RPMI7951 (cell line): ENCODE measurements at regions not wholly inside any gene's neighbourhood (a gene's known extent, or its start where the extent isn't known, plus 50 kb on each side); places are given as distances from the start of the nearest gene placed in this dataset.
A peak's percentile ranks its signal among the peaks of the same experiment; 100 is the strongest.

Source experiments
- DNase-seq: peaks from one replicate; pipeline ENCODE4 v3.0.0-alpha.2; 2012; ENCODE audit warnings: low read depth

DNA sequence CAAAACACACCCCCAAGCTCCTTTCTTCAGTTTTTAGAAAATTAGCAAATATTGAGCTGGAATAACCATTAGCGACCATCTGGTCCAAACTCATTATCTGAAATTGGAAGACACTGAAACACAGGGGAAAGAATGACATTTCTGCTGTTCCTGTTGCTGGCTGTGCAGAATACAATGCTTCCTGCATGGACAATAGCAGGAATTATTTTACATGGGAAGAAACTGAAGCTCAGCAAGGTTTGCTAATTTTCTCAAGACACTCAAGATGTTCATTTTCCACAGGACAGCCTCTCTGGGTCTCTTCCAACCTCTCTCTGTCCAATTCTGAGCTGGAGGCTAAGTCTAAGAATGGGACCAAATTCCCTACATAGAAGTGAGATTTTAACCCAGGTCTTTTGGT, 81.9 kb upstream of the TNS3 start:
- no peak for DNase-seq

DNA sequence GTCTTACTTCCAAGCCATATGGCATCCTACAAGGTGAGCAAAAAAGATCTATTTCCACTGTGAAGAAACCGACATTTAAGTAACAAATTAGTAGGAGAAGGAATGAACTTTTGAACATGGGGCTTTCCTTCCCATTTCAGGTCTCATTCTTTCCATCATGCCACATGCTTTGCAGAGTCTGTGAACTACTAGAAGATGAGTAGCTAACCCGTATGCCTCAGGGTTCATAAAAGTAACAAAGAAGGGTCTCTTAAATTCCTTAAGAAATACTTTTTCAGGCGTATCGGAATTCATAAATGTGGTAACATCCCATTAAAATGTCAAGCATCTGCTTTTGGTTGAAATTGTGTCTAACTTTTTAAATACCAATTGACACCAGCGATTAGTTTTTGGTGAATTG, 81.3 kb upstream of the TNS3 start:
- no peak for DNase-seq

DNA sequence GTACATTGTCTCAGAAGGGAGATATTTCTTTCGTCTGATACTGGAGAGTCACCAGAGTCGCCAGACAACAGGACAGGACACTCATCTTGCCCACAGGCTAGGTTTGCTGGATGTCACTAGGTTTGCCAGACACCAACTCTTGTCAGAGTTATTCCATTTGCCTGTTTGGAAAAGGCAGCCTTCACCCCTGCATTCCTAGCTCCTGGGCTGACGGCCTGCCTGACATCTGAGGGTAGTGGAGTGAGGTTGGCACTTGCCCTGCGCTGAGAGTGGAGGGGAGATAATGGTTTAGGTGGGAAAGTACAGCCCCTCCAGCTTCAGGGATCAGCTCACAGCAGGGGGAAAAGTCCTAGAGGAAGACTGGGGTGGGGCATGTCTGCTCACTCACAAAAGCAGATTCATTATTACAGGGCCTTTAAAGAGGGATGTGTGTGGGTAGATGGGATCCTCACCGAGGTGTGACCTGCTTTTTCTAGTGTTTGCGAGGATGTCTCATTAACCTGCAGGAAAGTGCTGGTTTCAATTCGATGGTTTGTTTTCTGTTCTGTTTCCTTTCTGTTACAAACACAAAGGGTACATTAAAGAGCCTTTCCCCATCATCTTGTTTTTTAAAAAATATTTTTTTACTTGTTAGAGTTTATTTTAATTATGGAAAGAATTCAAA, 79.3 kb upstream of the TNS3 start:
- no peak for DNase-seq

DNA sequence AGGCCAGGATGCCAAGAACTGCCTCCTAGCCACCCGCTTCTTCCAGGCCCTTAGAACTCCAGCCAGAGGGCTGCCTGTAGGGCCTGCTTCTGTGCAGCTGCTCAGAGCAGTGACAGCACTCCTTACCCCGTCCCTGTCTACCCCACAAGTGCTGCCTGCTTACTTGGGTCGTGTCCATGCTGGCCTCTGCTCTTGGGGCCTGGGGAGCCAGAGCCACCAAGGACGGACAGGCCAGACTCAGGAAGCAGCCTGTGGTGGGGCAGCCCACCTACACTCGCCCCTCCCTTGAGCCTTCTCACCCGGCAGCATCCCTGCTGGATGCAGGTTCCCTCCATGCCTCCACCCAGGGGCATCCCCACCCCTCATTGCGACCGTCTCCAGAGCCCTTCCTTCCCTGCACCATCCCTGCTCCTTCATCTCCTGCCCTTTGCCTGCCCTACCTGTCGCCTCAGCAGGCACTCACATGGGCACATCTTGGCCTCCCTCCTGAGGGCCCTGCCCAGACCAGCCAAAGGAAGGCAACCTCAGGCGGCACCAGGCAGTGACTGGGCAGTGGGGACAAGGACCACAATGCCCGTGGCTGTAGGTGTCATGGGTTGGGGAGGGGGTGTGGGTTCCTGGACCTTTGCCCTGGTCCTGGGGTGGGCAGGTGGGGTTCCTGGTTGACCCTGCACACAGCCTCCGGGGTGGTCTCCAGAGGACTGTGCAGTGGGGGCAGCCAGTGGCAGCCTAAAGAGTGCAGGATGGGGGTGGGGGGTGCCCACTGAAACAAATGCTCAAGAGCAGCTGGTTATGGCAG, 78.0 kb upstream of the TNS3 start:
- no peak for DNase-seq

DNA sequence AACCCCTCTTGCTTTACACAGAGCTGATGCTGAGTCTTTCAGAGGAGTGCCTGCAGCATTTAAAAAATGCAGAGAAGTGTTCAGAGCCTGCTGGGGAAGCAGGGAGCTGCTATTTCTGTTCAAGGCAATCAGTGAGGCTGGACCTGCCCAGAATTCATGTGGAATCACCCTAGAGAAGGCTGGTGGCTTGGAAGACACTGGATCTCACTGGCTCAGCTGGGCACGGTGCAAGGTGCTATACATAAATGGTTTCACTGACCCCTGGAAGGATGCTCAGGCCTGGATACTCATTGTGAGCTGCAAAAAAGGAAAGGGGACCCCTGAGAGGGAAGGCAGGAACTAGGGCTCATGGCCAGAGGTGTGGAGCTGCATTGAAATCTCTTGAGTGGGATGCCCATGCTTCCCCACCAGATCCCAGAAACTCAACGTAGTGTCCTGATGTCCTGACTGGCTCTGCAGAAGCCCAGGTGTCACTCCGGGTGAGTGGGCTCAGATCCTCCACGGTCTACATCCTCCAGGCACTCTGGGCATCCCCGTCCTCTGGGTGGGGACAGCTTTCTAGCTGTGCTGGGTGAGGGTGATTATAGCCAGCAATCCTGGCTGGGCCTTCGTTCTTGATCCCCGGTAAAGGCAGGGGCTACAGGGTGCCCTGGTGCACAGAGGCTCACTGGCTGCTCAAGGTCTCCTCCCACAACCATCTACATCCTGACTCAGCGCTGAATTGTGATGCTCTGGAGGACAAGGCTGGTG, 77.2 kb upstream of the TNS3 start:
- no peak for DNase-seq

DNA sequence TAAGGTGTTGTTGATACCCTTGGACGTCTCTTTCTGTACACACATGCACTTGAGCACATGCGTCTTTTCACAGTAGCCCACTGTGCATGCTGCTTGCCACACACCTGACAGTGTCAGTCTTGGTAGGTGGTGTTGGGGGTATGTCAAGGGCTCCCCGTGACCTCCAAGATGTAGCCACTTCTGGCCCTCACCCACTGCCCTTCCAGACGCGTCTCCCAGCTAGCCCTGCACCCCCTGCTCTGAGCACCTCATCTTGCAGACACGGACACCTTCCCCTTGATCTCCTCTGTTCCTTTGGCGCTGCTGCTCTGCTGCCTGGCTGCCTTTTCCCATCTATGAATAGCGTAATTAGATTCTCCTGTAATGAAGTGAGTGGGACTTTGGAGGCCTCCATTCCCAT, 75.2 kb upstream of the TNS3 start:
- no peak for DNase-seq

DNA sequence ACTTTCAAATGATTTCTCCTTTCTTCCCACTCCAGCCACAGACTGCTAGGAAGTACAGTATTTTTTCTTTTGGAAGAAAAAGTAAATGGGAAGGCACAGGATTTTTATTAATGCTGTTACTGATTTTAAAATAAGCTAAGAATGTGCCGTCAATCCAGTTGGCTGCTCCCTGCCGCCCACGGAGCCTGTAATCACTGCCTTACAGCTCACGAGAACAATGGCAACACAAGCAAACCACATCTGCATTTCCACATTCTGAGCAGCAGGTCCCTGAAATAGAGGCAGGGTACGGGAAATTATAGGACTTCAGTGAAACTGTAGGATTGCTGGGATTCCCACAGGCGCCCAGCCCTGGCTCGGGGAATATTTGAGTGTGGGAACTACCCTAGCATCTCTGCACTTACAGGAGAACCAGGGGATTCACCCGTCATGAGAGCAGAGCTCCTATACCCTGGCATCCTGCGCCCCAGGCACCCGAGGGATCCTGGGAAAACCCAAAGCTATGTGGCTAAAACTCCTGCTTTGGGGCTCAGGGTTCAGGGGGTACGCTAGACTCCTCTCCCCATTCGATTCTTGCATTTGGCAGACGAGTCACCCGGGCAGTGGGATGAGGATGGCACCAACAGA, 72.9 kb upstream of the TNS3 start:
- no peak for DNase-seq

DNA sequence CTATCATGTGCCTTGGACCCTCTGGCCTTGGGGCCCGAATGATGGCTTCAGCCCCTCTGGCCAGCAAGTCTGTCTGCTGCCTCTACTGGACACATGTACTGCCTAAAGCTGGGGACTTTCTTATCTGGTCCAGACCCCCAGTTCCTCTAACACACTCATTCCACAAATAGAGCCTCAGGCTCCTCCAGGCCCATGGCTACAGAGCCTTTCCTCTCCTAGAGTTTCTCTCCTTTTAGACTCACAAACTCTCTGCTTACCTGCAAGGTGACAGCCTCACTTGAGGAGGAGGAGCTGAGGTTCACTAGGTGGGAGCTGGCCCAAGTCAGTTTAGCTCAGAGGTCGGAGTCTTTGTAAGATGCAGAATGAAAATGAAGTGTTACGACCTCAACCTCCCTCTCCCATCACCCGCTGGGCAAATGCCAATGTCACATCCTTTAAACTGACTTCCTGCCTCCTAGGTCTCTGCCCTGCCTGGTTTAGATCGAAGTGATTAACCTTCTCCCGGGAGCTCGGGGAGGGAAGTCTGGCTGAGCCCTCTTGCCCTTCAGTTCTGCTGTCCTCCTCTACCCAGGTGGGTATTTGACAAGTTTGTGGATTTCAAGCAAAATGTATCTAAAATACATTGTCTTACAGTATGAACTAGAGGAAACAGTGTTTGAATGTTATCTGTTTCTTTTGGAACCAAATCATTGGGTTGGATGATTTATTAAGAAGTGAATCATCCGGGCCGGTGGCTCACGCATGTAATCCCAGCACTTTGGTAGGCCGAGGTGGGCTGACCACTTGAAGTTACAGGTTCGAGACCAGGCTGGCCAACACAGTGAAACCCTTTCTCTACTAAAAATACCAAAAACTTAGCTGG, 71.9 kb upstream of the TNS3 start:
- peak; percentile 49 for DNase-seq

DNA sequence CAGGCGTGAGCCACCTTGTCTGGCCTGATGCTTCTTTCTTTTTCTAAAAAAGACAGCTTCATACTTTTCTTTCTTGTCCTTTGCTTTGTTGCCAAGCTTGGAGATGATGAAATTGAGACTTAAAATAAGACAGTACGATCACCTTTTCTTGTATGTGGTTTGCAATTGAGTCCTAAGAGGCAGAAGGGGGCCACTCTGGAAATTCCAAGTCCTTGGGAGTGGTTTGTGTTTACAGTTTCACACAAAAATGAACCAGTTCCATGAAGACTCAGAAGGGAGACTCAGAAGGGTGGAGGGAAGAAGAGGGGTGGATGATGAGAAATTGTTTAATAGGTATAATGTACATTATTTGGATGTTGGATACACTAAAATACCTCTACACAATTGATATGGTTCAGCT, 70.7 kb upstream of the TNS3 start:
- DNase-seq: no peak

DNA sequence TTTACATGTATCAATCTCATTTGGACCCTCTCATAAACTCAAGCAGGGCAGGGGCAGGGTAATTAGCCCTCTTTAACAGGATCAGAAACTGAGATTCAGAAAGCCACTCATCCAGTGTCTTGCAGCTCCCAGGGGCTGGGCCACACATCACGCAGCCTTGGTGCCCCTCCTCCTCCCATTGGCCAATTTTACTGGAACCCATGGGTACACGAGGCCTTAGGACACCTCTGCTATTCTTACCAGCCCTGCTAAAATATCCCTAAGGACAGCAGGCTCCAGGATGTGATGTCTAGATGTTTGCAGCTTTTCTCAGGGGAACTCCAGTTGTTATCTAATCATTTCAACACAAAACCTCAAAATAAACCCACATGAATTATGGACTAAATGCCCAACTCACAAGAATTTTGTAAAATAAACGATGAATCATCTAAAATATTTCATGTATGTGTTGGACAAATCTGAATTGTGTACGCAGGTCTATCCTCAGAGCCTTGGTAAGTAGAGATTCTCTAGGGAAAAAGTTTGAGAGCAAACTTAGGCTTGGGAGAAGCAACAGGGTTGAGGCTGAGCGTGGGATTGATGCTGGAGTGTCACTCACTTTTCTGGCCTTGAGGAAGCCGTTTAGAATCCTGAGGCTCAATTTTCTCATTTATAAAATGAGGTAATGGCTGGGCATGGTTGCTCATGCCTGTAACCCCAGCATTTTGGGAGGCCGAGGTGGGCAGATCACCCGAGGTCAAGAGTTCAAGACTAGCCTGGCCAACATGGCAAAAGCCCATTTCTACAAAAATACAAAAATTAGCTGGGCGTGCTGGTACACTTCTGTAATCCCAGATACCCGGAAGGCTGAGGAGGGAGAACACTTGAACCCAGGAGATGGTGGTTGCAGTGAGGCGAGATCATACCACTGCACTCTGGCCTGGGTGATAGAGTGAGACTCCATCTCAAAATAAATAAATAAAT, 69.7 kb upstream of the TNS3 start:
- peak; percentile 84 for DNase-seq

DNA sequence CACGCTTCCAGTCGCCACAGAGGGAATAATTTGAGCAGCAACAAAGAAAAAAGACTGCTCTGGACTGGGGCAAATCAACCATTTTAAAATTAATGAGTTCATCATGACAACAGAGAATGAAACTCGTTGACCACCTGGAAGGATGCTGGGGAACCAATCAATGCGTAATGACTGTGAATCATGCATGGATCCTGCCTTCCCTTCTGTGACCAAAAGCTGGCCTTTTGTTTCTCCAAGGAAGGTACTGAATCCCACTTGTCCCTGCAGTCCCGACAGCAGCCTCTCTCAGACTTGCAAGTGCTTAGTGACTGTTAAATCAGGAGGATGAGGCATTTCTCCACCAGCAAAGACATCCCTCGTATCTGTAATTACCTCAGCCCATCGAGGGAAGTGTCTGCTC, 68.0 kb upstream of the TNS3 start:
- DNase-seq: no peak

DNA sequence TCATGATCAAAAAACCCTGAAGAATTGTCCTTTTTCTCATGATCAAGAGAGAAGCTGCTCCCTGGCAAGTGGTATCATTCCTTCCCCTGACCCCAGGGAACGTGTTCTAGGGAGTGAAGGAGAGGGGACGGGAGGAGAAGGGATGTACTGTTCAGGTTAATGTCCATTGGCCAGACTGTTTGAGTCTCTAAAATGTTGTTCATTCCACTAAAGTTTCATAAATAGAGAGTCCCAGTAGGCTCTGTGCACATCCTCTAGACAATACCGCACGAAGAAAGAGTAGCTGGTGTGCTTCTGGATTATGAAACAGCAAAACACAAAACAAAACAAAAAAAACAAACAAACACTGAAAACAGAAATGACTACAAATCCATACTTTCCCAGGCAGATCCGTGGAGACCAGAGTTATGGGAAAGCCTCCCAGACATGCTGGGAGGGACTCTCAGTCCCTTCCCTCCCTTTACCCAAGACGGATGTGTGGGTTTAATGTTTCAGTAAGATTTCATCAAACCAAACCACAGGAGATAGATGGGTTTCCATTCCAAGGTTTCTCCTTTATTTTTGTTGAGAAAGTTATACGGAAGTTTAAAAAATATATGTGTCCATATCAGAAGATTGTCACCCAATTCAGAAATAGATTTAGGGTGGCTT, 66.5 kb upstream of the TNS3 start:
- peak; percentile 70 for DNase-seq

DNA sequence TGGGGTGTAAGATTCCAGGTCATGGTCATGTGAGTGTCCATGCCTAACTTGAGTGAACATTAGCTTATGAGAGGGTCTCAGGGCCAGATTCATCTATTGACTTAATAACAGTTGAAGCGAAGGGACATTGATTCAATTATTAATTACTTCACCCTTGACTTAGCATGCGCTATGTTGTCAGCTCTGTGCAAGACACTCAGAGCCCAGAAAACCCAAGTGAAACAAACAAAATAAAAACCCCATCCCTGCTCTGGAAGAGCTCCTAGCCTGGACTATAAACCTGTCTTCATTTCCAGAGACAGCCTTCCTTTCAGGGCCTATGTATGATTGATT, 66.0 kb upstream of the TNS3 start:
- no peak for DNase-seq

DNA sequence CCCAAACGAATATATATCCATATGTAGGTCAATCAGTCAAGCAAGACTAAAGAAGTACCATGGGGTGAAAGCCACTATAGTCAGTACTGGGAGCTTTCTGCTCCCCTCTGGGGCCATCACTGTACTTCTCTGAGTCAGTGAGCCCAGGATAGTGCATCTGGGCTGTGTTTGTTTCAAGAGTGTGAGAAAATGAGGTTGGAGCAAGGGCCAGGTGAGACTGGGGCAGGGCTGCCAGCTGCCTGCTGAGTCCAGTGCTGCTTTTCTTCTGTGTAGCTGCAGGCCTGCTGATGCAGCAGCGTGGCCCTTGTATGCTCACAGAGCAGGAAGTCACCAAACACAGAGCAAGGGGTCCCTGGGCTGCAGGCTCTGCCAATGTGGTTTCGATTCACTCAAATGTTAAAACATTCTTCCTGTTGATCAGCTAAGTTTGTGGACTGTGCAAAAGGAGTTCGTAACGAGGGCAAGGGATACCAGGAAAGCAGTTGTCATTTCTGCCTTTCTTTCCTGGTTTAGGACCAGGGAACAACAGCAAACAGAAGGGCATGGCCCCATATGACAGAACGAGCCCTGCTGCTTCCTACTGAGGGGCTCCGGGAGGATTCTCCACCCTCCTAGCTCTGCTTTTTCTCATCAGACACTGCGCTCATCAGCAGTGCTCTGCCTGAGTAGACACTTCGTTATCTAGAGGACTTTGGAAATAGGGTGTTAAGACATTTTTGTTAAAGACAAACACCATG, 65.4 kb upstream of the TNS3 start:
- no peak for DNase-seq

DNA sequence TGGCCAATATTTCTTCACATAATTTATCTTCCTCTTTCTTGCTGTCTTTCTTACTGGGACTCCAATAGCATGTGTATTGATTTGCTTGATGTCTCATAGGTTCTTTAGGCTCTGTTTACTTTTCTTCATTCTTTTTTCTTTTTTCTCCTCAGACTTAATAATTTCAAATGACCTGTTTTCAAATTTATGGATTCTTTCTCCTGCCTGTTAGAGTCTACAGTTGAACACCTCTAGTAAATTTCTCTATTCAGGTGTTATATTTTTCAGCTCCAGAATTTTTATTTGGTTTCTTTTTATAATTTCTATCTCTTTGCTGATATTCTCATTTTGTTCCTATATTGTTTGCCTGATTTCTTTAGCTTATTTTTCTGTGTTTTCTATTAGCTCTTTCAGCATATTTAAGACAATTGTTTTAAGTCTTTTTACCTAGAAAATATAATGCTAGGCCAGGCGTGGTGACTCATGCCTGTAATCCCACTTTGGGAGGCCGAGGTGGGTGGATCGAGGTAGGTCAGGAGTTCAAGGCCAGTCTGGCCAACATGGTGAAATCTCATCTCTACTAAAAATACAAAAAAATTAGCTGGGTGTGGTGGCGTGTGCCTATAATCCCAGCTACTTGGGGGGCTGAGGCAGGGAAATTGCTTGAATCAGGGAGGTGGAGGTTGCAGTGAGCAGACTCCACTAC, 61.9 kb upstream of the TNS3 start:
- no peak for DNase-seq

DNA sequence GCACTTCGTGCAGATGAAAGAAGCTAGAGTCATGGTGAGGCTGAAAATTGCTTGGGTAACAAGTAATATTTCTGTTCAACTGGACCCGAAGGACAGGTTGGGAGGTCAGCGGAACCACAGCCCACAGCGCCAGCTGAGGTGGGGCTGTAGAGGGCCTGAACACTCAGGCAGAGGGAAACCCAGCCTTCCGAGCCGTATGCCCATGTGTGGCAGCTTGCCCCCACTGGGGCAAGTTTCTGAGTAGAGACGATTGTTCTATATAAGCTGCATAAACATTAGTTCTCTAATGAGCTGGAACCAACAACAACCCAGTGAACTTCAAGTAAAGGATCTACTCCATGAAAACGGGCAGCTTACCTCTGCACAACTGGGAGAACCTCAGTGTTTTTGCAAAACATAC, 58.4 kb upstream of the TNS3 start:
- DNase-seq: no peak

DNA sequence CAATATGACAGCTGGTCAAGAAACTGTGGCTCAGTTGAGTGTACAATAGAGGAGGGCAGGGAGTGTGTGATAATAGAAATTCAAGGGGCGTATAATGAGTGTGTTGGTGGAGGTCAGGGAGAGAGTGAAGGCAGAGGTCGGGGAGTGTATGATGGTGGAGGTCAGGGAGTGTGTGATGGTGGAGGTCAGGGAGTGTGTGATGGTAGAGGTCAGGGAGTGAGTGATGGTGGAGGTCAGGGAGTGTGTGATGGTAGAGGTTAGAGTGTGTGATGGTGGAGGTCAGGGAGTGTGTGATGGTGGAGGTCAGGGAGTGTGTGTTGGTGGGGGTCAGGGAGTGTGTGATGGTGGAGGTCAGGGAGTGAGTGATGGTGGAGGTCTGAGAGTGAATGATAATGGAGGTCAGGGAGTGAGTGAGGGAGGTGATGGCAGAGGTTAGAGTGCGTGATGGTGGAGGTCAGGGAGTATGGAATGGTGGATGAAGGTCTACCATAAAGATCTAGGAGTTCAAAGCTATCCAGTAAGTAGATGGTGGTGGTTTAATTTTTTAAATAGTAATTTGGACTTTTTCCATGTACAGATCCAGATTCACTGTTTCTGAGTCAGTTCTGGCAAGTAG, 57.7 kb upstream of the TNS3 start:
- no peak for DNase-seq

DNA sequence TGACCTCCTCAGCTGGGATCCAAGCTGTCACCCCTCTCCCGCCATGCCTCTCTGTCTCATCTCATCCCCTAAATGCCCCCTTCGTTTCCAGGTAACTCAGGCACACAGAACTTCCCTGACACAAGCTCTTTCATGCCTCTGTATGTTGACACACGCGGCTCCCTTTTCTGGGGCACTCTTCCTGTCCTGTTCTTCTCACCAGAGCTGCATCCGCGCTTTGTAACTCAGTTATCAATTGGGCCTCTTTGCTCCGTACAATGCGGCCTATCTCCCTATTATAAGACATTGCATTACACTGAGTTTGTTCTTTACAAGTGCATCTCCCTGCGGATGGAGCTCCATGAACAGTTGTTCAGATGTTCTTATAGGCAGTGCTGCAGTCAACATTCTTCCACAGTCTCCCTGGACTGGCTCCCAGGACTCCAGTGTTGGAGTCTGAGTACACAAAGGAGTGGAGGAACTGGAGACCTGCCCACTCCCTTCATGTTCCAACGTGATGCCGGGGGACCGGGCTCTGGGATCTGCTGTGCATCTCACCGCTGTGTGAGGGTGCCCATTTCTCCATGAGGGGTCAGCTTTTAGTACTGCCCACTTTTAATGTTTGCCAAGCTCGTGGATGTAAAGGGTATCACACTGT, 56.9 kb upstream of the TNS3 start:
- no peak for DNase-seq
